Endothelial cell (in vitro differentiated cells): ENCODE measurements at regions not wholly inside any gene's neighbourhood (a gene's known extent, or its start where the extent isn't known, plus 50 kb on each side); places are given as distances from the start of the nearest gene placed in this dataset.

Source experiments
- DNase-seq: peaks from one replicate; pipeline ENCODE4 v3.0.0; 2021; ENCODE audit warnings: low spot score
- H3K27ac Mint-ChIP-seq: one replicate; pipeline ENCODE4 v1.8.0; 2021; ENCODE audit warnings: mixed read lengths, inconsistent platforms; ENCODE audit not compliant: unreplicated experiment
- H3K27me3 Mint-ChIP-seq: one replicate; pipeline ENCODE4 v1.8.0; 2021; ENCODE audit warnings: mild to moderate bottlenecking, moderate library complexity, mixed read lengths, inconsistent platforms; ENCODE audit not compliant: unreplicated experiment
- H3K36me3 Mint-ChIP-seq: one replicate; pipeline ENCODE4 v1.8.0; 2021; ENCODE audit warnings: mild to moderate bottlenecking, low read depth, mixed read lengths, inconsistent platforms; ENCODE audit not compliant: unreplicated experiment
- H3K4me1 Mint-ChIP-seq: one replicate; pipeline ENCODE4 v1.8.0; 2021; ENCODE audit warnings: mild to moderate bottlenecking, mixed read lengths, inconsistent platforms; ENCODE audit not compliant: unreplicated experiment
- H3K4me3 Mint-ChIP-seq: one replicate; pipeline ENCODE4 v1.8.0; 2021; ENCODE audit warnings: mild to moderate bottlenecking, mixed read lengths, inconsistent platforms; ENCODE audit not compliant: unreplicated experiment
- H3K9me3 Mint-ChIP-seq: one replicate; pipeline ENCODE4 v1.8.0; 2021; ENCODE audit warnings: mixed read lengths, inconsistent platforms; ENCODE audit not compliant: unreplicated experiment
- CTCF ChIP-seq: fragments of 200-600 bp; sonication (generic); IDR thresholded peaks from one replicate; pipeline ENCODE4 v1.5.0; 2021; ENCODE audit warnings: antibody characterized with exemption; ENCODE audit not compliant: unreplicated experiment

- H3K36me3 Mint-ChIP-seq: no peaks in the 10 kb centered on the region
- H3K4me3 Mint-ChIP-seq: no peak overlapping the region
- H3K27ac Mint-ChIP-seq: no peak overlapping the region
- TF ChIP-seq CTCF: no peak
- H3K9me3 Mint-ChIP-seq: no peaks in the 10 kb centered on the region
- H3K4me1 Mint-ChIP-seq: peaks cover 2% of the 10 kb centered on the region
- no peak for DNase-seq
- H3K27me3 Mint-ChIP-seq: peaks cover 2% of the 10 kb centered on the region
Measured at GRCh38 chr2:41949883-41950665, 97.7 kb upstream of the PKDCC start.

- Mint-ChIP-seq H3K9me3 (no peaks in the 10 kb centered on the region), H3K4me1 (peaks cover 2% of the 10 kb centered on the region), H3K27me3 (peaks cover 2% of the 10 kb centered on the region), H3K27ac (no peak overlapping the region), H3K4me3 (no peak overlapping the region), H3K36me3 (no peaks in the 10 kb centered on the region)
- no peak for DNase-seq
- no peak for TF ChIP-seq CTCF
Measured at GRCh38 chr2:41950666-41950960, 97.2 kb upstream of the PKDCC start.

- DNase-seq: no peak
- no peaks in the 10 kb centered on the region for H3K36me3 Mint-ChIP-seq
- TF ChIP-seq CTCF: no peak
- no peak overlapping the region for H3K27ac Mint-ChIP-seq
- H3K4me3 Mint-ChIP-seq: no peak overlapping the region
- H3K4me1 Mint-ChIP-seq: no peaks in the 10 kb centered on the region
- H3K9me3 Mint-ChIP-seq: no peaks in the 10 kb centered on the region
- H3K27me3 Mint-ChIP-seq: peaks cover under 1% of the 10 kb centered on the region
Measured at GRCh38 chr2:41954304-41955291, 93.2 kb upstream of the PKDCC start.

GRCh38 chr2:41955316-41956043, 92.3 kb upstream of the PKDCC start:
- no peaks in the 10 kb centered on the region for H3K9me3 Mint-ChIP-seq
- H3K4me3 Mint-ChIP-seq: no peak overlapping the region
- TF ChIP-seq CTCF: no peak
- peaks cover 1% of the 10 kb centered on the region for H3K27me3 Mint-ChIP-seq
- H3K36me3 Mint-ChIP-seq: no peaks in the 10 kb centered on the region
- H3K27ac Mint-ChIP-seq: no peak overlapping the region
- DNase-seq: no peak
- H3K4me1 Mint-ChIP-seq: no peaks in the 10 kb centered on the region
